Muscle layer of duodenum (tissue), 2 donors: ENCODE measurements at regions not wholly inside any gene's neighbourhood (a gene's known extent, or its start where the extent isn't known, plus 50 kb on each side); places are given as distances from the start of the nearest gene placed in this dataset.

Experiments
- H3K27ac ChIP-seq: one replicate; pipeline ENCODE4 v1.7.0; 2013; ENCODE audit warnings: mild to moderate bottlenecking, low read length
- H3K27me3 ChIP-seq: one replicate; pipeline ENCODE4 v1.7.0; 2013; ENCODE audit warnings: low read depth, mild to moderate bottlenecking, control low read depth, low read length
- H3K36me3 ChIP-seq, 2 donors: one replicate each; pipeline ENCODE4 v1.7.0; 2013; ENCODE audit warnings: low read length in 2 of 2, control low read depth in 1 of 2, mild to moderate bottlenecking in 1 of 2; ENCODE audit not compliant: insufficient read depth in 2 of 2, control insufficient read depth in 1 of 2
- H3K4me1 ChIP-seq, 2 donors: one replicate each; pipeline ENCODE4 v1.7.0; 2013; ENCODE audit warnings: low read length in 2 of 2, mild to moderate bottlenecking in 2 of 2, control low read depth in 1 of 2, moderate library complexity in 1 of 2; ENCODE audit not compliant: insufficient read depth in 2 of 2, control insufficient read depth in 1 of 2
- H3K4me3 ChIP-seq, 2 donors: one replicate each; pipeline ENCODE4 v1.7.0; 2013; ENCODE audit warnings: low read length in 2 of 2, low read depth in 1 of 2, mild to moderate bottlenecking in 1 of 2
- H3K9me3 ChIP-seq, 2 donors: one replicate each; pipeline ENCODE4 v1.7.0; 2013; ENCODE audit warnings: low read length in 2 of 2, control low read depth in 1 of 2, mild to moderate bottlenecking in 1 of 2; ENCODE audit not compliant: control insufficient read depth in 1 of 2
- donor health status: healthy.

DNA sequence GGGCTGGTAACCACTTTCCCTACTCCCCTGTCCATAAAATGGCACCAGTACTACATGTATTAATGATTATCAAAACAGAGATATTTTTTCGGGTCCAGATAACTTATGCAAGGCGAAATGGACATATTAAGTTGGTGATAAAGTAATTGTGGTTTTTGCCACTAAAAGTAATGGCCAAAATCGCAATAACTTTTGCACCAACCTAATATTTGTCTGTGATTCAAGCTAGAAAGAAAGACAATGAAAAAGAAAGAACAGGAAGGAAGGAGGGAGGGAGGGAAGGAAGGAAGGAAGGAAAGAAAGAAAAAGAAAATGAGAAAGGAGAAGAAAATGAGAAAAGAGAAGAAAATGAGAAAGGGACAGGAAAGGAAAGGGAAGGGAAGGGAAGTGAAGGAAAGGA is 922.9 kb downstream of the TBC1D32 start:
- Histone ChIP-seq H3K27me3 (no peaks in the 10 kb centered on the region), H3K4me3 (no peak overlapping the region), H3K27ac (no peak overlapping the region), H3K9me3 (no peaks in the 10 kb centered on the region), H3K4me1 (no peaks in the 10 kb centered on the region), H3K36me3 (no peaks in the 10 kb centered on the region)

DNA sequence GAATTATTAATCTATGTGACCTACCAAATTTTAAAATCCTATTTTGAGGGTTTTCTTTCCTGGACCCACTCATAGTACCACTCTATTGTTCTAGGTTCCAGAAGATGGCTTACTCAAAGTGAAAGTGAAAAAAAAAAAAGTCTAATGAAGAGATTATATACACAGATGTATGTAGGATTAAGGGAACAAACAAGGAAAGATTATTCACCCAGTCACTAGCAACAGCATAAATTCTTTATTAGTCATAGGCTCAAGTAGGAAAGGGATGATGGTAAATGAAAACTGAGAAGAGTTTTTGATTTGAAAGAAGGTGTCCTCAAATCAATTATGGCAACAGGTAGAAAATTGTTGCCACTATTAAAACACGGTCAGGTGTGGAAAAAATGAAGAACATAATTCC is 923.7 kb downstream of the TBC1D32 start:
- H3K4me1 ChIP-seq = no peaks in the 10 kb centered on the region
- H3K36me3 ChIP-seq = no peaks in the 10 kb centered on the region
- H3K9me3 ChIP-seq = no peaks in the 10 kb centered on the region
- H3K4me3 ChIP-seq = no peak overlapping the region
- no peaks in the 10 kb centered on the region for H3K27me3 ChIP-seq
- H3K27ac ChIP-seq = no peak overlapping the region

DNA sequence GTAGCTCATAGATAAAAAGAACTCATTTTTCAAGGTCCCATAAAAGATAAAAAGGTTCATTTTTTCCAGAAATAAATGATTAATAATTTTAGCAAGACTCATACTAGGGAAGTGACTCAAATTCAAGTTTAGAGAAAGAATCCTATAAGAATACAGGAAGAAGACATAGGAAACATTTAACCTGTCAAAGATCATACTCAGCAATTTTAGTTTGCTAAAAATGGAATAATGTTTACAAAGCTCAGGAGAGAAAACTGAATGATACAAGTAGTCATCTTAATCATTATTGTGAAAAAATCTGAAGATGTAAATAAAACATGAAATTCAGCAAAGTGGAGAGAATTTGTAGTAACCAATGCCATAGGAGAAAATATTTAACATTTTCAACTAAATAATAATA is 926.6 kb downstream of the TBC1D32 start:
- H3K4me1 ChIP-seq = no peaks in the 10 kb centered on the region
- H3K4me3 ChIP-seq = no peak overlapping the region

DNA sequence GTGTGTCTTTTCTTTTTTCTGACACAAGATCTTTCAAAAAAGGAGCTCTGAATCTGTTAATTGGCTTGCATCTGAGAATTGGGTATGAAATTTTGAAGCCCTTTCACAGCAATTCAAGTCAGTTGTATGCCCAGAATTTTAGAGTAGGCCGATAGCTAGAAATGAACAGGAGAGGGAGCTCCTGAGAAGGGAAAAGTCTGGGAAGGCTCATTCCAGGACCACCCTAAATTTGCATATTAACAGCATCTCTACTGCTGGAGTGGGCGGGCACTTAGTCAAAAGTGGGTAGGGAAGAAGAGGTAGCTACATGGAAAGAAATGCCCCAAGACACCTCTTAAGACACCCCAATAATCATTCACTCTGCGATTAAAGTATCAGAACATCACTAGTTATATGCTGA is 928.3 kb downstream of the TBC1D32 start:
- H3K36me3 ChIP-seq = no peaks in the 10 kb centered on the region
- H3K27me3 ChIP-seq = no peaks in the 10 kb centered on the region
- H3K4me1 ChIP-seq = no peaks in the 10 kb centered on the region
- H3K4me3 ChIP-seq = no peak overlapping the region
- H3K27ac ChIP-seq = no peak overlapping the region
- H3K9me3 ChIP-seq = no peaks in the 10 kb centered on the region

More for the DNA sequence above, 926.6 kb downstream of the TBC1D32 start:
- Histone ChIP-seq H3K27me3 (no peaks in the 10 kb centered on the region), H3K9me3 (no peaks in the 10 kb centered on the region), H3K27ac (no peak overlapping the region), H3K36me3 (no peaks in the 10 kb centered on the region)

DNA sequence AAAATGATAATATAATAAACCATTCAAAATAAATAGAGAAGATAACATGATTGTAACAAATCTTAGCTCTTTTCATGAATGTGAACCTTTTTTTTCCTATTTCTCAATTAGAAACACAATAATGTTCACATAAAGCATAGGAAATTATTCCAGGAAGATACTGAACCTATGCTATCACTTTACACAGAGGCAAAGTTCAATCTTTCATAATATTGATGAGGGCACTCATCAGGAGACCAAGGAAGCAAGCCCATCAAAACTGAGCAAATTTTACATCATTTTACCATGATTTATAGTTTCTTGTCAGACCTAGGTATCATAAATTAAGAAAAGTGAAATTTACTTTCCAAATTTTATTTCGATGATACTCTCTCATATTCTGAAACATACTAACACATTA is 938.5 kb downstream of the TBC1D32 start:
- H3K36me3 ChIP-seq = no peaks in the 10 kb centered on the region
- H3K27ac ChIP-seq = no peak overlapping the region

DNA sequence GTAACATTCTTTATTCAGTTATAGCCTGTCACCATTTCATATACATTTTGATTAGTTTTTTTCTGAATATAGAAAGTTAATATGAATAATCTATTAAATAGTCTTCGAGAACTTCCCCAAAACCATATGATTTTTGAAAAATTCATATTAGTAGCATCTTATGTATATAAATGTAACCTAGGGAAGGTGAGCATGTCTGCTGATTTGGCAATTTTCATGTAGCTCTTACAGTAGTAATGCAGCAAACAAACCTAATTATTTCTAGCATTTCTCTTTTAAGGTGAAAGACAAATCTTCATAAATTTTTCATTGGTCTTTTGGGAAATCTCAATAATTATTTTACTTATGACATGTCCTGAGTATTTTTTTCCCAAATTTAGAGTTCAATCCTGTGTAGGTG is 939.0 kb downstream of the TBC1D32 start:
- H3K9me3 ChIP-seq = peaks cover 0 to 3% of the 10 kb centered on the region in 2 donors
- H3K27ac ChIP-seq = no peak overlapping the region
- no peaks in the 10 kb centered on the region for H3K27me3 ChIP-seq
- H3K36me3 ChIP-seq = no peaks in the 10 kb centered on the region
- no peak overlapping the region for H3K4me3 ChIP-seq
- no peaks in the 10 kb centered on the region for H3K4me1 ChIP-seq

More for the DNA sequence above, 938.5 kb downstream of the TBC1D32 start:
- Histone ChIP-seq H3K4me1 (no peaks in the 10 kb centered on the region), H3K27me3 (no peaks in the 10 kb centered on the region), H3K9me3 (peaks cover 0 to 3% of the 10 kb centered on the region in 2 donors), H3K4me3 (no peak overlapping the region)

DNA sequence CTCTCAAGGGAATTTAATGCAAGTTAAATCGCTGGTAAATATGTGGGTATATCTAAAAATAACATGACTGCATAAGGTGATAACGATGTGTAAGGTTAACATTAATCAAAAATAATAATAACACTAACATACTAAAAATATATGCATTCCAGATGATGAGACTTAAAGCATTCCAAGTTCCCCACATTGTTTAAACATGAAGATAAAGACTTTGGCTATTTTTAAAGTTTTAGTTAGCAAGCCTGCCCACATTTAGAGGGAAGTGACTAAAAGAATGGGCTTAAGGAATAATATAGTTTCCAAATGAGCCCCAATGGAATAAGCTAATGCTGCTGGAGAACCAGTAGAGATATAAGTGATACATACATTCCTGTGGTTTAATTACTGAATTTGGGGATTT is 941.3 kb downstream of the TBC1D32 start:
- H3K27me3 ChIP-seq = no peaks in the 10 kb centered on the region
- no peaks in the 10 kb centered on the region for H3K9me3 ChIP-seq
- H3K27ac ChIP-seq = no peak overlapping the region
- H3K4me3 ChIP-seq = no peak overlapping the region
- H3K4me1 ChIP-seq = no peaks in the 10 kb centered on the region
- no peaks in the 10 kb centered on the region for H3K36me3 ChIP-seq

DNA sequence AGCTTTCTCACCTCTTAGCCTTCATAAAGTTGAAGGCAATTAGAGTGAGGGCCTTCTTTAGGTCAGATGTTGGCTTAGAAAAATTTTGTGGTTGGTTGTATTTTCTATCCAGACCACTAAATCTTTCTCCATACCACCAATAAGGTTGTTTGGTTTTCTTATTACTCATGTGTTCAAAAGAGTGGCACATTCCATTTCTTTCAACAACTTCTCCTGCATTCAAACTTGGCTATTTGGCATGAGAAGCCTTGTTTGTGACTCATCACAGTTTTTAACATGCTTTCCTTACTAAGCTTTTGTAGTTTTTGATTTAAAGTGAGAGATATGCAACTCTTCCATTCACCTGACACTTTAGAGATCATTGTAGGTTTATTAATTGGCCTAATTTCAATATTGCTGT is 949.6 kb downstream of the TBC1D32 start:
- H3K36me3 ChIP-seq = no peaks in the 10 kb centered on the region
- no peaks in the 10 kb centered on the region for H3K4me1 ChIP-seq
- H3K27ac ChIP-seq = no peak overlapping the region
- H3K27me3 ChIP-seq = no peaks in the 10 kb centered on the region
- H3K9me3 ChIP-seq = no peaks in the 10 kb centered on the region
- no peak overlapping the region for H3K4me3 ChIP-seq

DNA sequence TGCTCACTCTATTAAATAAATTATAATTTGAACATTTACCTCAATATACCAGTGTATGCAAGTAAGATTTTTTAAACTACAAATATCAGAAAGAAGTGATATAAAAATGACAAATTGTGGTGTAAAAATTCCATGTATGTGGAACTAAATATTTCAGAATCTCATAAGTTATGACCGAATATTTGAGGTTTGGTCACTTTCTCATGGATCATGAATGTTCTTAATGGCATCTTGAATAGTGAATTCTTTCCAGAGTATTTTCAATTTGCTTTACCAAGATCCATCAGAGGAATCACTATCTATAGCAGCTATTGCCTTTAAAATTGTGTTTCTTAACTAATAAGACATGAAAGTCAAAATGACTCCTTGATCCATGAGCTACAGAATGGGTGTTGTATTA is 950.6 kb downstream of the TBC1D32 start:
- Histone ChIP-seq H3K27me3 (no peaks in the 10 kb centered on the region), H3K4me3 (no peak overlapping the region), H3K27ac (no peak overlapping the region), H3K36me3 (no peaks in the 10 kb centered on the region), H3K4me1 (no peaks in the 10 kb centered on the region), H3K9me3 (no peaks in the 10 kb centered on the region)

DNA sequence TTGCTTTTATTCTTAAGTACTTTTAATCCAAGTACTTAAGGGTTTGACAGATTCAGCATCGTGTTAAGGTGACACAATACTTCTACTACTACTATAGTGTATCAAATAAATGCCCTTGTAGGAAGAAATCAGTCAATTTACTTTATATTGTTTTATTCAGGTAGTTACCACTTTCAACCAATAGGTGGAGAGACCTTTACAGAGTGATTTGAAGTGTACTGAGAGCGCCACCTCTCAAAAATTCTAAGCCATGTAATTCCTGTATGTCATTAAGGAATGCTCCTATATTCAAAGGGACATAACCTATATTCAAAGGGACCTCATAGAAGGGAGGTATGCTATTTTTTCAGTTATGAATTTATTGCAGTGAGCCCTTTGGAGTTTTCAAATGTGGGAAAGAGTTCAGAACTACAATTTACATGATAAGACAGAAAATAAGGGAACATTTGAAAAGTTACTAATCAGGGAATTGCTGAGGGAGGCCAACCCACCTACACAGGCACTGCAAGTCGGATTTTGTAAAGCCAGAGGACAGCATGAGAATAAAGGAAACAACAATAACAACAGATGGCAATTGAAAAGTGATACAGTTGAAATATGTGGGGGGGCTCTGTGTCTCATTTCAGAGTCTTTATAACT is 955.6 kb downstream of the TBC1D32 start:
- H3K27me3 ChIP-seq = no peaks in the 10 kb centered on the region
- H3K4me1 ChIP-seq = no peaks in the 10 kb centered on the region
- H3K36me3 ChIP-seq = no peaks in the 10 kb centered on the region
- H3K9me3 ChIP-seq = no peaks in the 10 kb centered on the region
- H3K27ac ChIP-seq = no peak overlapping the region
- H3K4me3 ChIP-seq = no peak overlapping the region

DNA sequence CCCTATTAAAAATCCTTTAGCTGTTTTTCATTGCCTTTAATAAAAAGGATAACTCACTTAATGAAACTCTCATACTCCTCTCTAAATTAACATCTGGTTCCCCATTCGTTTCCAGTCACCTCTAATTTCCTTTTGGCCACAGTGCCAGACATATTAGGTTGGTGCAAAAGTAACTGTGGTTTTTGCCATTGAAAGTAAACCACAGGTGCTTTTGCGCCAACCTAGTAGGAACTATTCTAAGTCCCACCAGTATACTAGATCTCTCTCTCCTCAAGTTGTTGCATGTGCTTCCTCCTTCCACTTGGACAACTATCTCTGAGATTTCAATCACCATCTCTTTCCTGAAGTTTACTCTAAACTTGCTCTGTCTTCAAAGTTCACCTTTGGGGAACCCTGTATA is 961.1 kb downstream of the TBC1D32 start:
- no peaks in the 10 kb centered on the region for H3K27me3 ChIP-seq
- no peak overlapping the region for H3K4me3 ChIP-seq
- no peaks in the 10 kb centered on the region for H3K4me1 ChIP-seq
- no peak overlapping the region for H3K27ac ChIP-seq
- no peaks in the 10 kb centered on the region for H3K36me3 ChIP-seq
- no peaks in the 10 kb centered on the region for H3K9me3 ChIP-seq

DNA sequence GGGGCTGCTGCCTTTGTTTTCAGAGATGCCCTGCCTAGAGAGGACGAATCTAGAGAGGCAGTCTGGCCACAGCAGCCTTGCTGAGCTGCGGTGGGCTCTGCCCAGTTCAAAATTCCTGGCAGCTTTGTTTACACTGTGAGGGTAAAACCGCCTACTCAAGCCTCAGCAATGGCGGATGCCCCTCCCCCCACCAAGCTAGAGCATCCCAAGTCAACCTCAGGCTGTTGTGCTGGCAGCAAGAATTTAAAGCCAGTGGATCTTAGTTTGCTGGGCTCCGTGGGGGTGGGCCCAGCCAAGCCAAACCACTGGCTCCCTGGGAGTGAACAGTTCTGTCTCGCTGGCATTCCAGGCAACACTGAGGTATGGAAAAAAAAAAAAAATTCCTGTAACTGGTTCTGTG is 970.9 kb downstream of the TBC1D32 start:
- no peak overlapping the region for H3K4me3 ChIP-seq
- no peak overlapping the region for H3K27ac ChIP-seq
- peaks cover 0 to 14% of the 10 kb centered on the region in 2 donors for H3K9me3 ChIP-seq
- H3K36me3 ChIP-seq = no peaks in the 10 kb centered on the region
- no peaks in the 10 kb centered on the region for H3K4me1 ChIP-seq
- H3K27me3 ChIP-seq = no peaks in the 10 kb centered on the region
